Inflammatory macrophage (primary cell): ENCODE measurements at regions not wholly inside any gene's neighbourhood (a gene's known extent, or its start where the extent isn't known, plus 50 kb on each side); places are given as distances from the start of the nearest gene placed in this dataset.

Experiments used
- DNase-seq, 2 donors: peaks; one replicate each; pipeline ENCODE4 v3.0.0-alpha.2; 2020 to 2022

DNA sequence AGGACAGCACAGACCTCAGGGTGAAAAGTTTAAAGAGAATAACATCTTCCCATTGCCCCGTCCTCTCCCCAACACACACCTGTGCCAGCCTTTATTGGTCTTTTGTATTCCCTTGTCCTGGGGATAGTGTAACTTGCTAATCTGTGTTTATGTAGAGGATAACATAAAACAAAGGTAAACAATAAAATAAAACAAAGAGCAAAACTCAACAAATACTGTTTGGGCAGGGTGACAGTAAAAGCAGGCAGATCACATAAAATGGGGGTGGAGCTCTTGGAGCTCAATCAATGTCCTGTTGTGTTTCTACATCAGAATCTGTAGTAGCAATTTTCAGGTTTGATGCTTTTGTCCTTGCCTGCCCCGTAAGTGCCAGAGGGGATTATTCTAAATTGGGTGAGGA lies 1939.7 kb downstream of the TP53TG3F start:
- DNase-seq = no peak

DNA sequence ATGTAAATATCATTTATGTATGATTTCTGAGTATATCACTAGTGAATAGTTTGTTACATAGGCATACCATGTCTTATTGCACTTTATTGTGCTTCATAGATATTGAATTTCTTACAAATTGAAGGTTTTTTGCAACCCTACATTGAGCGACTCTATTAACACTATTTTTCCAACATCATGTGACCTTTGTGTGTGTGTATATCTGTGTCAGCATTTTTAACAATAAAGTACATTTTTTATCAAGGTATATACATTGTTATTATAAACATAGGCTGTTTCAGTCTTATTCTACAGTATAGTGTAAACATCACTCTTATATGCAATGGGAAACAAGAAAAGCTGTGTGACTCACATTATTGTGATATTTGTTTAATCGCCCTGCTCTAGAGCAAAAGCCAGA lies 1944.9 kb downstream of the TP53TG3F start:
- no peak for DNase-seq

DNA sequence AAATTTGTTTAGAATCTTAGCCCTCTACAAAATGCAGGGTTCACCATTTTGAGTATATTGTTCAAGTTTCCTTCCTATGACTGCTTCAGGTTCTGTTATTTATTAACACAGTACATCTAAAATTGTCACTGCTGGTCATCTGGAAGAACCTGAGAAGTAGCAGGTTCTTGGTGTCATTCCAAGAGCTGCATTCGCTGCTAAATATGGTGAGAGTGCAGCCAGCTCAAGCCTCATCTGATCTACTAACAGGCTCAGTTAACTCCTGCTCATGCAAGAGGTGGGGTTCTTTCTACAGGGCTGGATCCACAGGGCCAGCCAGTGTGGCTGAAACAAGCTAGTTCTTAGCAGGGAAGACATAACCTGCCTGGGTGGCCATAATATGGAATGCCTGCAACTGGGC lies 1946.1 kb downstream of the TP53TG3F start:
- no peak for DNase-seq

DNA sequence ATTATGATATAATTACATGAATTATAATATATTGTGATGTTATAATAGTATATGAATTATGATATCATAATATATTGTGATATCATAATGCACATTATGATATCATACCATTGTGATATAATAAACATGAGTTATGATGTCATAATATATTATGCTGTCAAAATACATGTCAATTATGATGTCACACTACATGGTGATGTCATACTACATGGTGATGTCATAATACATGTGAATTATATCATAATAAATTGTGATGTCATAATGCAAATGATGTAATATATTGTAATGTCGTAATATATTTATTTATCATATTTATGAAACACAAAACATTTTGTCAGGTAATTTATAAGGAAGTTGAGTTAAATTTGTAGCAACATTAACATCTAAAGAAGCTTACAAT lies 1950.1 kb downstream of the TP53TG3F start:
- no peak for DNase-seq

DNA sequence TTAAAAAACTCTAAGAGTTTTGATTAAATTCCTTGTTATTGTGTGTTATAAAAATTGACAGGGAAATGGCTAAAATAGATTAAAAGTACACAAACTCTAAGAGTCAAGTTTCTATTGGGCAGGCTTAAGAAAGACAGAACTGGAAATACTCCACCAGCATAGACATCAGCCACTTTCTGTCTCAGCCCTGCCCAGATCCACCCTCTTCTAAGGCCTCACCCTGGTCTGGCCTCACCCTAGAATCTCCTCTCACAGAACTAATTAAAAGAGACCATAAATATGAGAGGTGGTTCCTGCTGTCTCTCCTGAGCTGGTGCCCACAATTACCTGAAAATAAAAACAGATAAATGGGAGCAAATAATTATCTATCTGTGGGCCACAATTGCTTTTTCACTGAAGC lies 1951.0 kb downstream of the TP53TG3F start:
- DNase-seq = no peak

DNA sequence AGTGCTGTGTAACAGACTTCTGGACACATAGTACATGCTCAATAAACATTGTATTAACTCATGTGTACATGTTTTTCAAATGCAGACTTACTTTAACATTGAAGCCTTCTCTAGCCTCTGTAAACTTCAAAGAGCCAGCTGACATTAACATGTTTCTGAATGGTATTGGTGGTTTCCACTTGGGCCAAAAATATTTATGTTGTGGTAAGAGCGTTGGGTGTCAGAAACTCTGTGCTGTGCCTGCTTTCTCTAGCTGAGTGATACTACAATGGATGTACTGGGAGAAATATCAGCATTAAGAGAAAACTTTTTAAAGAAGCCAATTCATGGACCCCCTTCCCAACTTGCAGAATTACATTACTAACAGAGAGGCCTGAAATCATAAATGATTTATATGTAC lies 1951.7 kb downstream of the TP53TG3F start:
- no peak for DNase-seq

DNA sequence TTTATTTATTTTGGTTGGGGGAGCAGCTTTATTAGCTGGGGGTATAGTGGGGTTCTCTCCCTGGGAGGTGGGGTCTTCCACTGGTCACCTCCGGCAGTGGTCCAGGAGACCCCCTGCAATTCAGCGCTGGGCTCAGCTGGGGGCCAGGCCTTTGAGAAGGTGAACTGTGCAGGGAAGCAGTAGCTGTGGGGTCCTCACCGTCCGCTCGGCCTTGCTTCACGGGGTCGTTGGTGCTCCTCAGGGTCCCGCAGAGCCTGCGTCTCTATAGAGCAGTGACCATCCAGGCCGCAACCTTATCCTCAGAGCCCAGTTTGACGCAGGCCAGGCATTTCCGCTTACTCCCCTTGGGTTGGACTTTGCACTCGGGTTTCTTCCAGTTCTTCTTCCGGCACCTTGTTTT lies 1954.7 kb downstream of the TP53TG3F start:
- DNase-seq = no peak

DNA sequence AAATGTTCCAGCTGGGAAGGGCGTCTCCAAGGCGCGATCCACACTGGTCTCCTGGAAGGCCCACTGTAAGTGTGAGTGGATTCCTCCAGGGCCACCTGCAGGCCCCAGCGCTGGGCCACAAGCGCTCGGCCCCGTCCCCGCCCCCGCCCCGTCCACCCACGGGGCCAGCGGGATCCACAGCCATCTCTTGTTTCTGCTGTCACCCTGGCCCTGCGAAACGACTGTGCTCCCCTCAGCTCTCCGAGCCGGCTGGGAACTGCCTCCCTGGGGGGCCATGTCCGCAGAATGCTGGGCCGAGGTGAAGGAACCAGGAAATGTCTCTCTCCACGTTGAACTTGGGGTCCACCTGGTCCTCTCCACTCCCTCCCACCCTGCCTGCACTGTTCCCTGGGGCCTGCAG lies 1955.2 kb downstream of the TP53TG3F start:
- no peak for DNase-seq

DNA sequence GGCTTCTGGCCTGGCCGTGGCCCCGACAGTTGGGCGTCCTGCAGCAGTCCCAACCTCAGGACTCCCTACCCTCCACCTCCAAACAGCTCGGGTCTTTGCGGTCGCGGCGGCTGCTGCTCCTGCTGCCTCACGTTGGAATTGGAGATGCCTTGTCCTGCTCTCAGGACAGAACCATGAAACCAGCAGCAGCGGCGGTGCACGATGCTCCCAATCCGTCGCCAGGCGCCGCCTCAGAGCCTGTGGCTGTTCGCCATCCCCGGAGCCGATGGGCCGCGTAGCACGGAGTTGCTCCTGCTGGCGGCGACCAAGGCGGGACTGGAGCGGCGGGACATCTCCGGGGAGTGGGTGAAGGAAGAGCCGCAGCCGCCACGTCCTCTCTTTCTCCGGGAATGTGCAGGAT lies 1965.9 kb downstream of the TP53TG3F start:
- DNase-seq = no peak

DNA sequence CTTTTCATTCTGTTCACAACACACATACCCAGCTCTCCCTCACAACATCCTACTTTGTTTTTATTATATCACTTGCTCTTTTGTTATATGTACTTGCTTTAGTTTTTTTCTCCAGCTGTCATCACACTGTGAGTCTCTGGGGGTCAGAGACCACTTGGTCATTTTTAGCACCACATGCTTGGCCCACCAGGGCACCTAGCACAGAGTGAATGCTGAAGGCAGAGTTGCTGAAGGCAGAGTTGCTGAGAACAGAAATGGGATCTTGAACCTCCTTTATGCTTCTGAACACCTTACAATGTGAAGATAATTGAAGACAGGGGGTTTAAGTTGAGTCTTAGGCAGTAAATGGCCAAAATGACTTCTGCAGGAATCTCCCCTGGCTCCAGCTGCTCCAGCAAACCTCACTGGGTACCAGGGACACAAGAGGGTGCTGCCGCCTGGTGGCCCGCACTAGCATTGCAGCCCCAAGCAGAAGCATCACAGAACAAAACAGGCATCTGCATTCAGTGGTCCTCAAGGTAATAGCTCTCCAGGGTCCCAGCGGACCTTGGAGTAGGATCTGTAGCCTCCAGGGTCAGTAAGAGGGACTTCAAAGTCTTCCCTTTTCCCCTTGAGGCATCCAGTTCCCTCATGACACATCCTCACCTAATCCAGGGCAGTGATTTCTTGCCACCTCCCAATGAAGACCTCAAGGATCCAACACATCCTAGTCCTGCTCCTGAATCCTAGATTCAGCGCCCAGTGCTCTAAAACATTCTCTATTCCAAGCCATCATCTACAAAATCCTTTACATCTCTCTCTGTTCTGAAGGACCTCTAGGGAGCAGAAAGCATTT lies 1972.6 kb downstream of the TP53TG3F start:
- DNase-seq = no peak

DNA sequence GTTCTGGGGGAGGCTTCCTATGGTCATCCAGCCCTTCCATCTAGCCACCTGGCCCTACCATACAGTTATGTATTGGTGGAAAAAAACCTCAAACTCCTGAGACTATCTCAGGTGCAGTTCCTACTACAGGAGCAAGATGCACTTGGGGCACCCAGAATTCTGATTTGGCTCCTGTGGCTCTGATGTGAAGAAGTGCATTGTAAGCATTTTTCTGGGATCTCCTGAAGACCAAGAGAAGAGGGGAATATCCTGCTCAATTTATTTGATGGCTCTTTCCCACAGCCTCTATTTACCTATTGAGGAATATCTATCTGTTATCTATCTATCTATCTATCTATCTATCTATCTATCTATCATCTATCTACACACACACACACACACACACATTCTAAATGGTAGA lies 1981.5 kb downstream of the TP53TG3F start:
- no peak for DNase-seq

DNA sequence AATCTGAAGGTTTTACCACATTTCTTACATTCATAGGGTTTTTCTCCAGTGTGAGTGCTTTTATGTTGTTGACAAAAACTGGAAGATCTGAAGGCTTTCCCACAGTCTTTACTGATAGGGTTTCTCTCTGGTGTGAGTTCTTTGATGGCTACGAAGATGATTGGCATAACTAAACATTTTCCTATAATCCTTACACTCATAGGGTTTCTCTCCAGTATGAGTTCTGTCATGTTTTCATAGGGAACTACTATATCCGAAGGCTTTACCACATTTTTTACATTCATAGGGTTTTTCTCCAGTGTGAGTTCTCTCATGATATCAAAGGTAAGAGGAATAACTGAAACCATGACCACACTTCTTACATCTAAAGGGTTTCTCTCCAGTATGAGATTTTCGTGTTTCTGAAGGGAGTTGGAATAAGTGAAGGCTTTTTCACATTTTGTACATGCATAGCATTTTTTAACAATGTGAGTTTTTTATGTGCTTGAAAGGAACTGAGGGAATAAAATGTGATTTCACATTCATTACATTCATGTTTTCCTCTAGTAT lies 1987.7 kb downstream of the TP53TG3F start:
- DNase-seq = no peak

DNA sequence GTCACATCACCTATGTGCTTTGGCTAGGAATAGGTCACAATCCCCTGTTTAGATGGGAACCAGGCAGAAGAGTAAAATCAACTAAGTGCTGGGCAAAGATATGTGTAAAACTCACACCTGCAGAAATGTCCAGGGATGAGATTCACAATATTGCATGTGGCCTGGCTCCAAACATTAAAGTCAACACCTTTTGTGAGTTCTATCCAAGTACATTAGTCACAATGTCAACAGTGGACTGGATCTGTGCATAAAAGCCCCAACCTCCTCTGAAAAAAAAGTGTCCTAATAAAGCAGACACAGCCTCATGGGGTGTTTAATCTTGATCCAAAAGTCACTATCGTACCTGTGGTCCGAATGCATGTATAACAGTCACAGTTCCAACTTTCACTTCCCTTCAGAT lies 1990.3 kb downstream of the TP53TG3F start:
- DNase-seq = no peak

DNA sequence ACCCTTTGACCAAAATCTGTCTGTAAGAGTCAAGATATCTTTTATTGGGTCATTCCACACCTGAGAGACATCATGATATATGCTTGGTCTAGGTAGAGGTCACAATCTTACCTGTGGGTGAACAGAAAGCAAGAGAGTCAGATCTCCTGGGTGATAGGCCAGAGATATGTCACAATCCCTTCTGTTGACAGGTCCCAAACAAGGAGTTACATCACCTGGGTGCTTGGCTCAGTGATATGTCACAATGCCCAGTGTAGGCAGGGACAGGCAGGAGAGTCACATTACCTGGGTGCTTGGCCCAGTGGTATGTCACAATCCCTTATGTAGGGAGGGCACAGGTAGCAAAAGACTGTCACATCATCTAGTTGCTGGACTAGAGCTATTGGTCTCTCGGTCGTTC lies 1991.2 kb downstream of the TP53TG3F start:
- DNase-seq = no peak

DNA sequence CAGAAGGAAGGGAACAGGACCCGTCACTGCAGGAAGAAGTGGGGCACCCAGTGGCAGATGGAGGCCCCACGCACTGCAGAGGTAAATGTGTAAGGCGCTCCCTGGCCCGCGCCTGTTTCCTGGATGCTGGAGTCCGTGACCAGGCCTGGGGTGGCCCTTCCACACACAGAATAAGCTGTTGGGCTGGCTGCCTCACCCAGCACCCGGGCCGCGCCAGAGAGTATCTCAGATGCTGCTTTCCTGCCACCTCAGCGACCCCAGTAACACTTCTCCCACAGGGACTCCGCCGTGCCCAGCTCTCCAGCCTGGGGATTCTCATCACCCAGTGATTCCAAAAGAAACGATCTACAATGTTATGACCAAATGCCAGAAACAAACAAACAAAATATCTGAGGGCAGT lies 1993.1 kb downstream of the TP53TG3F start:
- no peak for DNase-seq

DNA sequence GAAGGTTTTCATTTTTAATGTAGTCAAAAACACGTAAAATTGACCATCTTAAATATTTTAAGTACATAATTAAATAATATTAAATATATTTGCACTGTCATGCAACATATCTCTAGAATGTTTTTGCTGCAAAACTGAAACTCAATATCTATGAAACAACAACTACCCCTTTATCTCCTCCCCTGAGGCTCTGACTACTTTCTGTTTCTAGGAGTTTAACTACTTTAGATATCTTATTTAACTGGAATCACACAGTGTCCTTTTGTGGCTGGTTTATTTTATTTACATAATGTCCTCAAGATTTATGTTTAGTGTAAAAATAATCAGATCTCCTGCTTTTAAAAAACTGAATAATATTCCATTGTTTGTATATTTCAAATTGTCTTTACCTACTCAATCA lies 2003.9 kb downstream of the TP53TG3F start:
- DNase-seq = no peak

DNA sequence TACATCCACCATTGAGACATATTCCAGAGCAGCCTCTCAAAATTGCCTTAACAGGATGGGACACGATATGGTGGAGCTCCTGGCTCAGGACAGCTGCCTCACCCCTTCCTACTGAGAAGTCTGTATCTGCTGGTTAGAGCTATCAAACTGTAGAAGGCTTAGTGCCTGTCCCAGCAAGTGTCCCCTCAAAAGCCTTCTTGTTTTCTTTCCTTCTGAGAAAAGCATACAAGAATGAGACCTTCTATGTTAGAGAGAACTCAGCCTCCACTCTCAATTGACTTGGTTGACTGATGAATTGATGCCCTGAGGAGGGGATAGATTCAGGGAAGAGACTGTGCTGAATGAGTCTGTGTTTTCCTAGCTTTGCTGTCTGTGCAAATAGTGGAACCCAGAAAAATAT lies 2020.9 kb downstream of the TP53TG3F start:
- DNase-seq = no peak

DNA sequence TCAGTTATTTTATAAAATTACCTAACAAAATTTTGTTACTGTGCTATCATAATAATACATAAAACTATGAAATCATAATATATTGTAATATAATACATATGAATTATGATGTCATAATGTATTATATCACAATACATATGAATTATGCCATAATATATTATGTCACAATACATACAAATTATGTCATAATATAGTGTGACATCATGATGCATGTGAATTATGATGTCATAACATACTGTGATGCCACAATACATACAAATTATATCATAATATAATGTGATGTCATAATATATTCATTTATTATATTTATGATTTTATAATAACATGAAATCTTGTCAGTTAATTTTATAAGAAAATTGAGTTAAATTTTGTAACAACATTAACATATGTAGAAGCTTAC lies 2021.6 kb downstream of the TP53TG3F start:
- DNase-seq = no peak

DNA sequence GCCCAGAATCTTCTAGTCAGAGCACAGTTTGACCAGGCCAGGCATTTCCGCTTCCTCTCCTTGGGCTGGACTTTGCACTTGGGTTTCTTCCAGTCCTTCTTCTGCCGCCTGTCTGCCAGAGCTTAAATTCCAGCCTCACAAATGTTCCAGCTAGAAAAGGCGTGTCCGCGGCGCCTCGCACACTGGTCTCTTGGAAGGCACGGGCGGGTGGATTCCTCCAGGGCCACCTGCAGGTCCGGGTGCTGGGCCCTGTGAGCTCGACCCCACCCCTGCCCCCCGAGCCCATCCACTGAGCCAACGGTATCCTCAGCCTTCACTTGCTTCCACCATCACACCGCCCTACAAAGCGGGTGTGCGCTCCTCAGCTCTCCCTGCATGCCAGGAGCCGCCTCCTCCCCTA lies 2026.5 kb downstream of the TP53TG3F start:
- no peak for DNase-seq

DNA sequence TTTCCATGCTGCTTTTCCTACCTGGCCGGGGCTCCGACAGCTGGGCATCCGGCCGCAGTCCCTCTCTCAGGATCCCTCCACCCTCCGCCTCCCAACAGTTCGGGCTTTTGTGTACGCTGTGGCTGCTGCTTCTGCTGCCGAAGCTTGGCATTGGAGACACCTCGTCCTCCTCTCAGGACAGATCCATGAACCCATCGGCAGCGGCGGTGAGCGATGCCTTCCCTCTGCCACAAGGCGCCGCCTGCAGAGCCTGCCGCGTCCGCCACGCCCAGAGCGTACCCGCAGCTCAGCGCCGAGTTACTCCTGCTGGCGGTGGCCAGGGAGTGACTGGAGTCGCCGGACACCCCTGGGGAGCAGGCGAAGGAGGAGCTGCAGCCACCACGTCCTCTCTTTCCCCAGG lies 2032.8 kb downstream of the TP53TG3F start:
- no peak for DNase-seq

DNA sequence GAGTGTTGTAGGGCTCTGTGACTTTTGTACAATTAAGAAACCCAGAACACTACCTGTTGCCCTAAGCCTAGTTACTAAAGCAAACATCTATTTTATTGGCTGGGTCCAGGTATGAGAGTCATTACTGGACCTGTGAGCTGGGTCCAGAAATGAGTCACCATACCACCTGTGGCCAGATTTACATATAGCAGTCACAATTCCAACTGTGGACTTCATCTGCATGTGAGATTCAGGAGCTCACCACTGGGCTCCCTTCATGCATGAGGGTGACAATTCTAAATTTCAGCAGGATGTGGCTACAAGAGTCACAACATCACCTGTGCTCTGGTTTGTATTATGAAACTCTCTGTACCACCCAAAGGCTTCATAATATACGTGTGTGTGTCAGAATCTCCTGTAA lies 2038.0 kb downstream of the TP53TG3F start:
- DNase-seq = no peak

DNA sequence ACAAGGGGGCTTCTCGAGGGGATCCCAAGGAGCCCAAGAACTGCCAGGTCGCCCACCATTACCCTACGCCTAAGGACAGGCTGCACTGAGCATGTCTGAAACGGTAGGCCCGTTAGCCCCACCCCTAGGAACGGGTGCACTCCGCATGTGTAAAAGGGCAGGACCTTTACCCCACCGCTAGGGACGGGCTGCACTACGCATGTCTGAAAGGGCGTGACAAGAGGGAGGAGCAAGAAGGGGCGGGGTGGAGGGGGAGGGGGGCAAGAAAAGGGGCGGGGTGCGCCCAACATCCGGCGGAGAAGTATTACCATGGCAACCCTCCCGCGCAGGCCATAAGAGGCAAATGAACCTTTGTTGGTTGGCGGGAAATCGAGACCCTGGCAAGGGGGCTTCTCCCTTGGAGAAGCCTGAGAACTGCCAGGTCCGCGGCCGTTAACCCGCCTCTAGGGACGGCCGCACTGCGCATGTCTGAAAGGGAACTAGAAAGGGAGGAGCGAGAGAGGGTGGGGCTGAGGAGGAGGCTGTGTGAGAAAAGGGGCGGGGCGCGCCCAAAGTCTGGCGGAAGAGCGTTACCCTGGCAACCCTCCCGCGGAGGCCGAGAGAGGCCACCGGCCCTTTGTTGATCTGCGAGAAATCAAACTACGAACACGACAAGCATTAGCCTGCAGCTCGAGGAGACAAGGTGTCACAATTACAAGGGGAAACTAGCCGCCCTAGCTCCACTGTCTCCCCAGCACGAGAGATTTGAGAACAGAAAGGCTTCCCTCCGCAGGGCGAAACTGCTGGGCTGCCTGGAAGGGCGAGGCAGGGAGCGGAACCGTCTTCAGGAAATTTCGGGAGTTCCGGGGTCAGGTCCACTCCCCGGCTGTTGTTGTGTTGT lies 2046.8 kb downstream of the TP53TG3F start:
- DNase-seq = no peak

DNA sequence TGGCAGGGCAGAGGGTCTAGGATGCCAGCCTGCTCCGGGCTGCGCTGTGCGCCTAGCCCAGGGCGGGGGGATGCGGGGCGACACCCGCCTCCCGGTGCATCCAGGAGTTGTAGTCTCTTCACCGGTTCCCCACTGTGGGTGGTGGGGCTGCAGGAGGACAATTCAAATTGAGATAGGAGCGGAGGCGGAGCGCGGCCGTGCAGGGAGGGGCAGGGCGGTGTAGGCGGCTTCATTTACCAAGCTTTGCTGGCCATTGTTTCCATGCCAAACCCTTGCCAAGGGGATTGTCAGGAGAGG lies 2047.4 kb downstream of the TP53TG3F start:
- no peak for DNase-seq

DNA sequence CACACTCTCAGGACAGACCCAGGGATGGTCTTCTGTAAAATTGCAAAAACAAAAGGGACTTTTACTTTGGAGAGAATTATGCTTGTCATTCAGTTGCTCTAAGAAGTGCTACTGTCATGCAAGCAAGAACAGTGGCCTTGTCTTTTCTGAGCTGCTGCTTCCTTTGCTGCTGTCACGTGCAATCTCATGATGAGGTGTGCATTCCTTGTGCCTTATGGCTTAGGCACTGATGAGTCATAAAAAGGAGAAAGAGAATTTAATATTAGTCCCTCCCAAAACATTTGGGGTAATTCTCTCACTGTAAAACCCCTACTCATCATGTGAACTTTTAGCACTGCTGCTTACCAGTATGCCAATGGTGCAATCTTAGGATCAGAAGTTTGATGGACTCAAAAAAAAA lies 2051.3 kb downstream of the TP53TG3F start:
- DNase-seq = no peak
